ENCODE measurements at regions not wholly inside any gene's neighbourhood (a gene's known extent, or its start where the extent isn't known, plus 50 kb on each side); places are given as distances from the start of the nearest gene placed in this dataset.
"Not testable (repeated sequence)": the region's sequence is repeated elsewhere in the genome, so short reads cannot be mapped to it uniquely, and the experiment has no call there.

- not testable (repeated sequence) for DNase-seq (ENCODE audit: low read depth)
Measured at GRCh38 chr11:3514635-3515424, 127.0 kb downstream of the ART5 start.

GRCh38 chr11:3513311-3513710 lies 128.5 kb downstream of the ART5 start:
- DNase-seq (ENCODE audit: low read depth): not testable (repeated sequence)

- not testable (repeated sequence) for DNase-seq (ENCODE audit: low read depth)
Measured at GRCh38 chr11:3512751-3513150, 129.0 kb downstream of the ART5 start.

- DNase-seq (ENCODE audit: low read depth): not testable (repeated sequence)
Measured at GRCh38 chr11:3512133-3512703, 129.6 kb downstream of the ART5 start.

GRCh38 chr11:3511416-3512132 lies 130.2 kb downstream of the ART5 start:
- not testable (repeated sequence) for DNase-seq (ENCODE audit: low read depth)

GRCh38 chr11:3509563-3509962 lies 130.6 kb upstream of the ZNF195 start:
- DNase-seq (ENCODE audit: low read depth): not testable (repeated sequence)

GRCh38 chr11:3499198-3499597 lies 120.3 kb upstream of the ZNF195 start:
- DNase-seq (ENCODE audit: low read depth): not testable (repeated sequence)

- DNase-seq (ENCODE audit: low read depth): not testable (repeated sequence)
Measured at GRCh38 chr11:3498356-3498755, 119.4 kb upstream of the ZNF195 start.

GRCh38 chr11:3493152-3493551 lies 114.2 kb upstream of the ZNF195 start:
- DNase-seq (ENCODE audit: low read depth): not testable (repeated sequence)

GRCh38 chr11:3488003-3488402 lies 109.1 kb upstream of the ZNF195 start:
- not testable (repeated sequence) for DNase-seq (ENCODE audit: low read depth)

- DNase-seq (ENCODE audit: low read depth): not testable (repeated sequence)
Measured at GRCh38 chr11:3485737-3486136, 106.8 kb upstream of the ZNF195 start.

GRCh38 chr11:3476937-3477885 lies 98.3 kb upstream of the ZNF195 start:
- DNase-seq (ENCODE audit: low read depth): not testable (repeated sequence)

- DNase-seq (ENCODE audit: low read depth): not testable (repeated sequence)
Measured at GRCh38 chr11:3476084-3476936, 97.4 kb upstream of the ZNF195 start.

- DNase-seq (ENCODE audit: low read depth): not testable (repeated sequence)
Measured at GRCh38 chr11:3468963-3469362, 90.0 kb upstream of the ZNF195 start.

GRCh38 chr11:3467599-3467998 lies 88.7 kb upstream of the ZNF195 start:
- DNase-seq (ENCODE audit: low read depth): not testable (repeated sequence)

GRCh38 chr11:3455666-3456065 lies 76.7 kb upstream of the ZNF195 start:
- not testable (repeated sequence) for DNase-seq (ENCODE audit: low read depth)

- DNase-seq (ENCODE audit: low read depth): peak; percentile 13
Measured at GRCh38 chr11:3454844-3455243, 75.9 kb upstream of the ZNF195 start.

GRCh38 chr11:3453596-3454256 lies 74.8 kb upstream of the ZNF195 start:
- not testable (repeated sequence) for DNase-seq (ENCODE audit: low read depth)

- not testable (repeated sequence) for DNase-seq (ENCODE audit: low read depth)
Measured at GRCh38 chr11:3450822-3451221, 71.9 kb upstream of the ZNF195 start.

- not testable (repeated sequence) for DNase-seq (ENCODE audit: low read depth)
Measured at GRCh38 chr11:3445535-3445934, 66.6 kb upstream of the ZNF195 start.
